Pancreas (tissue), 10 donors: ENCODE measurements at regions not wholly inside any gene's neighbourhood (a gene's known extent, or its start where the extent isn't known, plus 50 kb on each side); places are given as distances from the start of the nearest gene placed in this dataset.

ENCODE experiments used
- ATAC-seq, 4 donors: fragments of 200-7000 bp; cut with Tn5 transposase; one replicate each; pipeline versions ENCODE4 v1.8.0 to v1.9.1; 2020; ENCODE audit warnings: mild to moderate bottlenecking in 4 of 4, moderate library complexity in 4 of 4
- DNase-seq, 6 donors: peaks; one replicate each; pipeline ENCODE4 v3.0.0-alpha.2; 2020
- FAIRE-seq: peaks from 2 replicates; lab custom pipeline; 2012; peaks lifted over from hg19 to GRCh38; lab: Jason Lieb, UNC
- H3K27ac ChIP-seq, 4 donors: fragments of 200-600 bp; sonication (generic); 1 replicate in 3 of 4; 2 replicates in 1 of 4; pipeline versions ENCODE4 v1.5.0 to v1.8.0; 2020
- H3K27me3 ChIP-seq, 4 donors: fragments of 200-600 bp; one replicate each; pipeline ENCODE4 v1.8.0; 2021
- H3K36me3 ChIP-seq, 3 donors: fragments of 200-600 bp; sonication (generic) in 1 of 3; one replicate each; pipeline versions ENCODE4 v1.5.0 to v1.8.0; 2020 to 2021
- H3K4me1 ChIP-seq, 3 donors: fragments of 200-600 bp; one replicate each; pipeline ENCODE4 v1.8.0; 2021
- H3K4me3 ChIP-seq, 4 donors: fragments of 200-600 bp; sonication (generic) in 2 of 4; one replicate each; pipeline versions ENCODE4 v1.5.0 to v1.8.0; 2020 to 2021
- H3K9me3 ChIP-seq, 4 donors: fragments of 200-600 bp; one replicate each; pipeline ENCODE4 v1.8.0; 2021
- WGBS, 2 donors: extraction: QIAGEN DNeasy Blood & Tissue Kit; methylation state at CpG; one replicate each; pipeline ENCODE4 v1.1.7; 2013; 5-methylcytosine and 5-hydroxymethylcytosine counted together
- intact Hi-C, 3 donors: fragments of 100-400 bp; cut with DNase I; formaldehyde crosslinking; loops; one replicate each; pipeline versions ENCODE4 v1.11.1 to v1.14.2; 2022
- TF ChIP-seq, protein P1 (sequence below), 4 donors: fragments of 200-600 bp; sonication (generic) in 3 of 4; IDR thresholded peaks; one replicate each; pipeline versions ENCODE4 v1.5.0 to v1.8.0; 2021; ENCODE audit warnings: antibody characterized with exemption in 4 of 4
- donor health status: healthy with polysubstance abuse.
- donor health status: DM: no; HTN: no; CAD: no; lungs with moderate emphysema.
- donor health status: DM: no; HTN: no; CAD: no.
- donor health status: control.
- donor health status: control.
- donor health status: Bipolar disorder and iron deficiency.
- donor health status: DM: yes; HTN: yes; CAD: no.
- donor health status: DM: no; HTN: no; CAD: no.
- donor health status: DM: no; HTN: no; CAD: no.
- donor health status: DM: yes; HTN: yes; CAD: no.

DNA sequence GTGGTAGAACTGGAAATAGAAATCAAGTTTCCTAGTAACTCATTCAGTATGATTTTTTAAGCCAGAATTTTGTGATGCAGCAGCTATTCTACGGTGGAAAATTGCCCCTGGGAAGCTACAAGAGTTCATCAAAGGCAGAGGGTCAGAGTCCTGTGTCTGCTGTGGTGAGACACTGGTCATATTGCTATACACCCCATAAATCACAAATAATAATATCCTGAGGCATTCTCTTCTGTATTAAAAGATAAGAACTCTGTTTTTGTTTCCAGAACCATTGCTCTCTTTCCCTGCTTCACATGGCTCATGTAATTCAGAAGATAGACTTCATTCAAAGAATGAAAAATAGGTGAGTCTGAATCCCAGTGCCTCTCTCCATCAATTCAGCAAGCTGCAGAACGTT, 188.8 kb upstream of the NOCT start:
- WGBS, 2 donors, result 39 to 53% methylated on average over 2 of the region's 2 CpGs
- Histone ChIP-seq H3K9me3 (no peaks in the 10 kb centered on the region), H3K36me3 (no peaks in the 10 kb centered on the region), H3K27ac (no peak overlapping the region), H3K27me3 (no peaks in the 10 kb centered on the region), H3K4me3 (no peak overlapping the region), H3K4me1 (no peaks in the 10 kb centered on the region)
- ATAC-seq, result no peak
- DNase-seq, result no peak
- intact Hi-C loops, result no loop called here
- FAIRE-seq, result no peak
- TF ChIP-seq, protein P1, sequence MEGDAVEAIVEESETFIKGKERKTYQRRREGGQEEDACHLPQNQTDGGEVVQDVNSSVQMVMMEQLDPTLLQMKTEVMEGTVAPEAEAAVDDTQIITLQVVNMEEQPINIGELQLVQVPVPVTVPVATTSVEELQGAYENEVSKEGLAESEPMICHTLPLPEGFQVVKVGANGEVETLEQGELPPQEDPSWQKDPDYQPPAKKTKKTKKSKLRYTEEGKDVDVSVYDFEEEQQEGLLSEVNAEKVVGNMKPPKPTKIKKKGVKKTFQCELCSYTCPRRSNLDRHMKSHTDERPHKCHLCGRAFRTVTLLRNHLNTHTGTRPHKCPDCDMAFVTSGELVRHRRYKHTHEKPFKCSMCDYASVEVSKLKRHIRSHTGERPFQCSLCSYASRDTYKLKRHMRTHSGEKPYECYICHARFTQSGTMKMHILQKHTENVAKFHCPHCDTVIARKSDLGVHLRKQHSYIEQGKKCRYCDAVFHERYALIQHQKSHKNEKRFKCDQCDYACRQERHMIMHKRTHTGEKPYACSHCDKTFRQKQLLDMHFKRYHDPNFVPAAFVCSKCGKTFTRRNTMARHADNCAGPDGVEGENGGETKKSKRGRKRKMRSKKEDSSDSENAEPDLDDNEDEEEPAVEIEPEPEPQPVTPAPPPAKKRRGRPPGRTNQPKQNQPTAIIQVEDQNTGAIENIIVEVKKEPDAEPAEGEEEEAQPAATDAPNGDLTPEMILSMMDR (IDR thresholded peaks at IDR 0.05), result no peak

DNA sequence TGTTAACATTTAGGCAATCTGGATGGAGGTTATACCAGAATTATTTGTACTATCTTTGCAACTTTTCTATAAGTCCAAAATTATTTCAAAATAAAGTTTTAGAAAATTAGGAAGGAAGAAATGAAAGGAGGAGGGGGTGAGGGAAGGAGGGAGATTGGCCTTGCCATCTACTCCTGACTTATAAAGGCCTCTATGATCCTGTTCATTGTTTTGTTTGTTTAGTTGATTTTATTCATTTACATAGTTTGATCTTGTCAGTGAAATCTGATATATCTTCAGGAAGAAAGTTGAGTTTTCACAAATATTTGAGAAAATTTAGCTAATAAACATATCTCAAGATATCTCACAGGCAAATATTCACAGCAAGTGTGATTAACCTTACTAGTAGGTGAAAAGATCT, 189.3 kb upstream of the NOCT start:
- DNase-seq (no peak), ATAC-seq (no peak), FAIRE-seq (no peak)
- Histone ChIP-seq H3K9me3 (no peaks in the 10 kb centered on the region), H3K4me3 (no peak overlapping the region), H3K27ac (no peak overlapping the region), H3K4me1 (no peaks in the 10 kb centered on the region), H3K36me3 (no peaks in the 10 kb centered on the region), H3K27me3 (no peaks in the 10 kb centered on the region)
- intact Hi-C loops, result no loop called here
- TF ChIP-seq, protein P1 (IDR thresholded peaks at IDR 0.05), result no peak

DNA sequence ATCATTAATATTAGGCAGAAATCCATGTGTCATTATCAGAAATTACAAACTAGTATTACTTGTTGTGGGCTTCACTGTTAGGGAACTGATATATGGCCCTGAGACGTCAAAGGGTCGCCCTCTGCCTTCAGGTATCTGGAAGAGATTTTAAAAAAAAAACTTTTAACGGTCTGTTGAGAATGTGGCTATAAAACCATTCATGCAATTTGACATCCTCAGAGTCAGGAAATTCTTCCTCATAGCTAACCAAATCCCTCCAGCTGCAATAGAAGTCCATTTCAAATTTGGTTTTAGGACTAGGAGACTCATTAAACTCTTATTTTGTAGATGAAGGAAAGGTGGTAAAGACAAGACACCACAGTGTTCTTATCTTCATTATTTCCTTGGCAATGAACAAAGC, 194.2 kb upstream of the NOCT start:
- no peak for ATAC-seq
- intact Hi-C loops, result no loop called here
- TF ChIP-seq, protein P1 (IDR thresholded peaks at IDR 0.05), result no peak
- DNase-seq, result no peak
- H3K27ac ChIP-seq, result no peak overlapping the region
- H3K9me3 ChIP-seq, result no peaks in the 10 kb centered on the region
- no peaks in the 10 kb centered on the region for H3K27me3 ChIP-seq
- 67 to 73% methylated on average over 3 of the region's 3 CpGs for WGBS, 2 donors
- FAIRE-seq, result no peak
- no peak overlapping the region for H3K4me3 ChIP-seq
- H3K36me3 ChIP-seq, result no peaks in the 10 kb centered on the region
- no peaks in the 10 kb centered on the region for H3K4me1 ChIP-seq

DNA sequence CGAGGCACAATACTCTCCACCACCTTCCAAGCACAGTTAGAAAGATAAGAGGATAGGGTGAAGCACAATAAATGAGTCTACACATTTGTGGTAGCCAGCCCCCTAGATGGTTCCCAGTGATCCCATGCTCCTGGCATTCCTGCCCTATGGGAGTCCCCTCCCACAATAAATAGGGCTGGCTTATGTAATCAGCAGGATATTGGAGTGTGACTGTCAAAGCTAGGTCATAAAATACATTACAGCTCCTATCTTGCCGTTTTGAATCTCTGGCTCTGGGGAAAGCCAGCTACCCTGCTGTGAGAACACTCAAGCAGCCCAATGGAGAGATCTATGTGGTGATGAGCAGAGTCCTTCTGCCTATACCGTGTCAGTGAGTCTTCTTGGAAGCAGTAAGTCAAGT, 198.7 kb upstream of the NOCT start:
- H3K9me3 ChIP-seq, result no peaks in the 10 kb centered on the region
- TF ChIP-seq, protein P1 (IDR thresholded peaks at IDR 0.05), result no peak
- H3K27me3 ChIP-seq, result no peaks in the 10 kb centered on the region
- 47 to 56% methylated on average over 3 of the region's 3 CpGs for WGBS, 2 donors
- DNase-seq (no peak), ATAC-seq (no peak), FAIRE-seq (no peak)
- H3K4me1 ChIP-seq, result no peaks in the 10 kb centered on the region
- H3K27ac ChIP-seq, result no peak overlapping the region
- no peak overlapping the region for H3K4me3 ChIP-seq
- intact Hi-C loops, result no loop called here
- H3K36me3 ChIP-seq, result no peaks in the 10 kb centered on the region

DNA sequence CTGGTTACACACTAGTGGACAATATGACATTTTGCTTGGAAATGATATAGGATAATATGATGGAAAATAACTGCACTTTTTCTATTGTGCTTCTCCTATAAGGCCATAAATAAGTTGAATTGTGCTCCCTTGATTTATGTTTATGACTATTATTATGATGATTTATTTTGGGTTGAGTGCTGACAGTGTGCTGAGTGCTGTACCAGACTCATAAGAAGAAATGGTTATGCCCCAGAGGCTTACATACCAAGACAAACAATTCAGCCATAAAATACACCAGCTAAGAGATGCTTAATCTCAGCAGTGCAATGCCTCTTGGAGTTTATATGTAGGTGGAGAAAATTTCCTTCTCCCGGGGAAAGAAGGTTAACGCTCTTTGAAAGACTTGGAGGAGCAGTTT, 199.8 kb upstream of the NOCT start:
- Histone ChIP-seq H3K9me3 (no peaks in the 10 kb centered on the region), H3K4me3 (no peak overlapping the region), H3K36me3 (no peaks in the 10 kb centered on the region), H3K27me3 (no peaks in the 10 kb centered on the region), H3K27ac (no peak overlapping the region), H3K4me1 (no peaks in the 10 kb centered on the region)
- no peak for FAIRE-seq
- intact Hi-C loops, result no loop called here
- WGBS, 2 donors, result 81 to 85% methylated on average over 2 of the region's 2 CpGs
- ATAC-seq, result no peak
- DNase-seq, result no peak
- TF ChIP-seq, protein P1 (IDR thresholded peaks at IDR 0.05), result no peak
